PFSK-1 (cell line): ENCODE measurements at regions not wholly inside any gene's neighbourhood (a gene's known extent, or its start where the extent isn't known, plus 50 kb on each side); places are given as distances from the start of the nearest gene placed in this dataset.

ENCODE experiments used
- POLR2AphosphoS5 ChIP-seq: IDR thresholded peaks from 2 replicates; pipeline ENCODE4 v1.6.1; 2012; ENCODE audit warnings: low read depth, mild to moderate bottlenecking, control low read depth, low read length, moderate library complexity
- TAF1 ChIP-seq: IDR thresholded peaks from 2 replicates; pipeline ENCODE4 v1.6.1; 2012; ENCODE audit warnings: low read length, control low read depth, borderline replicate concordance; ENCODE audit not compliant: insufficient read depth
- TF ChIP-seq, protein P1 (sequence below), 2 experiments: IDR thresholded peaks; 2 replicates each; pipeline versions ENCODE4 v1.6.1 to v1.8.0; 2011 to 2012; ENCODE audit warnings: low read depth in 2 of 2, low read length in 2 of 2, control low read depth in 1 of 2, inconsistent platforms in 1 of 2, mild to moderate bottlenecking in 1 of 2, moderate library complexity in 1 of 2; ENCODE audit not compliant: insufficient read depth in 1 of 2

- no peak for TF ChIP-seq TAF1
- TF ChIP-seq, protein P1, sequence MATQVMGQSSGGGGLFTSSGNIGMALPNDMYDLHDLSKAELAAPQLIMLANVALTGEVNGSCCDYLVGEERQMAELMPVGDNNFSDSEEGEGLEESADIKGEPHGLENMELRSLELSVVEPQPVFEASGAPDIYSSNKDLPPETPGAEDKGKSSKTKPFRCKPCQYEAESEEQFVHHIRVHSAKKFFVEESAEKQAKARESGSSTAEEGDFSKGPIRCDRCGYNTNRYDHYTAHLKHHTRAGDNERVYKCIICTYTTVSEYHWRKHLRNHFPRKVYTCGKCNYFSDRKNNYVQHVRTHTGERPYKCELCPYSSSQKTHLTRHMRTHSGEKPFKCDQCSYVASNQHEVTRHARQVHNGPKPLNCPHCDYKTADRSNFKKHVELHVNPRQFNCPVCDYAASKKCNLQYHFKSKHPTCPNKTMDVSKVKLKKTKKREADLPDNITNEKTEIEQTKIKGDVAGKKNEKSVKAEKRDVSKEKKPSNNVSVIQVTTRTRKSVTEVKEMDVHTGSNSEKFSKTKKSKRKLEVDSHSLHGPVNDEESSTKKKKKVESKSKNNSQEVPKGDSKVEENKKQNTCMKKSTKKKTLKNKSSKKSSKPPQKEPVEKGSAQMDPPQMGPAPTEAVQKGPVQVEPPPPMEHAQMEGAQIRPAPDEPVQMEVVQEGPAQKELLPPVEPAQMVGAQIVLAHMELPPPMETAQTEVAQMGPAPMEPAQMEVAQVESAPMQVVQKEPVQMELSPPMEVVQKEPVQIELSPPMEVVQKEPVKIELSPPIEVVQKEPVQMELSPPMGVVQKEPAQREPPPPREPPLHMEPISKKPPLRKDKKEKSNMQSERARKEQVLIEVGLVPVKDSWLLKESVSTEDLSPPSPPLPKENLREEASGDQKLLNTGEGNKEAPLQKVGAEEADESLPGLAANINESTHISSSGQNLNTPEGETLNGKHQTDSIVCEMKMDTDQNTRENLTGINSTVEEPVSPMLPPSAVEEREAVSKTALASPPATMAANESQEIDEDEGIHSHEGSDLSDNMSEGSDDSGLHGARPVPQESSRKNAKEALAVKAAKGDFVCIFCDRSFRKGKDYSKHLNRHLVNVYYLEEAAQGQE (IDR thresholded peaks at IDR 0.05; ENCODE audit: insufficient read depth in 1 of 2, low read depth in 2 of 2, low read length in 2 of 2) = no peak
- no peak for TF ChIP-seq POLR2AphosphoS5
These were observed 207.1 kb upstream of the KCTD3 start for GRCh38 chr1:215360031-215360430.
